WI38 (cell line): ENCODE measurements at regions not wholly inside any gene's neighbourhood (a gene's known extent, or its start where the extent isn't known, plus 50 kb on each side); places are given as distances from the start of the nearest gene placed in this dataset.

Experiments used
- H3K4me3 ChIP-seq: 2 replicates; pipeline ENCODE4 v1.5.1; 2011; ENCODE audit warnings: low read depth, mild to moderate bottlenecking, control low read depth, low read length
- CTCF ChIP-seq: IDR thresholded peaks from 2 replicates; pipeline ENCODE4 v1.5.1; 2012; ENCODE audit warnings: low read depth, mild to moderate bottlenecking, control low read depth, low read length

- no peak for TF ChIP-seq CTCF
- no peak overlapping the region for H3K4me3 ChIP-seq
Measured at GRCh38 chr14:86003998-86004397, 474.1 kb downstream of the FLRT2 start.

- no peak overlapping the region for H3K4me3 ChIP-seq
- no peak for TF ChIP-seq CTCF
Measured at GRCh38 chr14:85996551-85996950, 466.6 kb downstream of the FLRT2 start.

- no peak overlapping the region for H3K4me3 ChIP-seq
- no peak for TF ChIP-seq CTCF
Measured at GRCh38 chr14:85991156-85991555, 461.2 kb downstream of the FLRT2 start.

- TF ChIP-seq CTCF, result no peak
- no peak overlapping the region for H3K4me3 ChIP-seq
Measured at GRCh38 chr14:85987907-85988306, 458.0 kb downstream of the FLRT2 start.

- TF ChIP-seq CTCF, result no peak
- no peak overlapping the region for H3K4me3 ChIP-seq
Measured at GRCh38 chr14:85987292-85987691, 457.3 kb downstream of the FLRT2 start.

GRCh38 chr14:85978582-85979250, 448.8 kb downstream of the FLRT2 start:
- no peak for TF ChIP-seq CTCF
- H3K4me3 ChIP-seq, result no peak overlapping the region

- TF ChIP-seq CTCF, result no peak
- no peak overlapping the region for H3K4me3 ChIP-seq
Measured at GRCh38 chr14:85974602-85975001, 444.7 kb downstream of the FLRT2 start.
